GM12878 (cell line): ENCODE measurements at regions not wholly inside any gene's neighbourhood (a gene's known extent, or its start where the extent isn't known, plus 50 kb on each side); places are given as distances from the start of the nearest gene placed in this dataset.

ENCODE experiments used
- ATAC-seq: fragments of 200-7000 bp; cut with Tn5 transposase; 3 replicates; pipeline ENCODE4 v1.9.1; 2020; ENCODE audit warnings: mild to moderate bottlenecking, moderate library complexity
- BruUV-seq: library from RNA; stranded (reverse); fragments of 400-500 nt; replicated peaks from 2 replicates; lab custom pipeline; 2021; lab: Mats Ljungman, UMichigan
- CTCF ChIA-PET: fragments of 300-600 bp; sonication (Branson Sonifier 250); formaldehyde crosslinking; extraction: SDS; loops from one replicate; lab custom pipeline; 2021; ENCODE audit warnings: inconsistent platforms; lab: Yijun Ruan, JAX
- POLR2A ChIA-PET: fragments of 350-600 bp; formaldehyde crosslinking; extraction: SDS; loops from one replicate; lab custom pipeline; 2021; ENCODE audit warnings: inconsistent platforms; lab: Charles Lee
- RAD21 ChIA-PET: fragments of 300-600 bp; sonication (Branson Sonifier 250); formaldehyde crosslinking; loops from one replicate; lab custom pipeline; 2023; ENCODE audit warnings: antibody characterized with exemption; ENCODE audit not compliant: unreplicated experiment; lab: Charles Lee
- SMC1A ChIA-PET: fragments of 300-600 bp; sonication (Branson Sonifier 250); formaldehyde crosslinking; loops from one replicate; lab custom pipeline; 2023; ENCODE audit not compliant: unreplicated experiment, uncharacterized antibody; lab: Charles Lee
- DNase-seq: peaks from one replicate; pipeline ENCODE4 v3.0.0-alpha.2; 2011; ENCODE audit warnings: low read depth, low spot score
- FAIRE-seq: peaks from 3 replicates; lab custom pipeline; 2011; peaks lifted over from hg19 to GRCh38; lab: Jason Lieb, UNC
- H2AFZ ChIP-seq: 2 replicates; pipeline ENCODE4 v1.6.0; 2011; ENCODE audit warnings: low read depth, low read length, control low read depth; ENCODE audit not compliant: control insufficient read depth
- H3K27ac ChIP-seq: 2 replicates; pipeline ENCODE4 v1.5.1; 2011; ENCODE audit warnings: control low read depth; ENCODE audit not compliant: control insufficient read depth, insufficient read depth
- H3K27me3 ChIP-seq, 2 experiments: replicated peaks in 1 of 2; 2 replicates each; pipeline versions ENCODE4 v1.6.0 to v1.6.1; 2011; ENCODE audit warnings: low read length in 1 of 2; ENCODE audit not compliant: control insufficient read depth in 2 of 2, insufficient read depth in 2 of 2
- H3K36me3 ChIP-seq, 2 experiments: 2 replicates each; pipeline ENCODE4 v1.5.1; 2011; ENCODE audit warnings: low read length in 1 of 2; ENCODE audit not compliant: control insufficient read depth in 2 of 2, insufficient read depth in 2 of 2
- H3K4me1 ChIP-seq: 2 replicates; pipeline ENCODE4 v1.6.1; 2011; ENCODE audit warnings: mild to moderate bottlenecking, low read length, moderate library complexity, mixed read lengths; ENCODE audit not compliant: control insufficient read depth, insufficient read depth
- H3K4me2 ChIP-seq: 2 replicates; pipeline ENCODE4 v1.6.0; 2011; ENCODE audit warnings: control low read depth; ENCODE audit not compliant: control insufficient read depth, insufficient read depth
- H3K4me3 ChIP-seq: fragments of 200-600 bp; sonication (generic); 2 replicates; pipeline ENCODE4 v1.5.1; 2016
- H3K79me2 ChIP-seq: 2 replicates; pipeline ENCODE4 v1.6.0; 2011; ENCODE audit warnings: low read length; ENCODE audit not compliant: control insufficient read depth, insufficient read depth
- H3K9ac ChIP-seq: 2 replicates; pipeline ENCODE4 v1.8.0; 2011; ENCODE audit warnings: low read length, control low read depth, mixed read lengths; ENCODE audit not compliant: control insufficient read depth, insufficient read depth
- H3K9me3 ChIP-seq: replicated peaks from 3 replicates; pipeline ENCODE4 v1.5.1; 2011; ENCODE audit warnings: mild to moderate bottlenecking, low read length; ENCODE audit not compliant: control insufficient read depth, insufficient read depth
- H4K20me1 ChIP-seq: 2 replicates; pipeline ENCODE4 v1.6.0; 2011; ENCODE audit not compliant: control insufficient read depth, insufficient read depth
- CUX1 ChIP-seq: IDR thresholded peaks from 2 replicates; pipeline ENCODE4 v1.6.1; 2012; ENCODE audit warnings: improper control_type of control experiment, low read depth, low read length; ENCODE audit not compliant: insufficient replicate concordance
- HSF1 ChIP-seq: fragments of 150-350 bp; IDR thresholded peaks from 2 replicates; pipeline ENCODE4 v1.6.1; 2014; ENCODE audit warnings: mild to moderate bottlenecking, low read depth, low read length
- RAD21 ChIP-seq: IDR thresholded peaks from 2 replicates; pipeline ENCODE4 v1.6.1; 2011; ENCODE audit warnings: mild to moderate bottlenecking, low read depth, low read length, moderate library complexity; ENCODE audit not compliant: insufficient read depth
- SP1 ChIP-seq: IDR thresholded peaks from one replicate; pipeline ENCODE4 v1.6.1; 2011; ENCODE audit warnings: low read depth, low read length
- STAT3 ChIP-seq: IDR thresholded peaks from 2 replicates; pipeline ENCODE4 v1.6.1; 2011; ENCODE audit warnings: low read depth, low read length, improper control_type of control experiment
- ZZZ3 ChIP-seq: IDR thresholded peaks from 2 replicates; pipeline ENCODE4 v1.6.1; 2011; ENCODE audit warnings: low read depth; ENCODE audit not compliant: control insufficient read depth, insufficient read length
- WGBS: methylation state at CpG from one replicate; pipeline ENCODE4 v1.1.6; 2016; ENCODE audit warnings: low lambda C conversion rate; ENCODE audit not compliant: insufficient replicate concordance, insufficient coverage; ENCODE audit errors: missing lambda C conversion rate; 5-methylcytosine and 5-hydroxymethylcytosine counted together
- in situ Hi-C: fragments of 300-500 bp; cut with MboI; formaldehyde crosslinking; loops from 9 replicates; pipeline ENCODE4 v1.14.3; 2018; ENCODE audit warnings: mixed read lengths
- intact Hi-C: fragments of 100-400 bp; cut with micrococcal nuclease; formaldehyde crosslinking; loops from one replicate; pipeline ENCODE4 v1.14.2; 2022; ENCODE audit not compliant: unreplicated experiment

- Histone ChIP-seq H3K36me3 (no peaks in the 10 kb centered on the region), H2AFZ (no peak overlapping the region), H3K27me3 (no peaks in the 10 kb centered on the region), H3K4me2 (no peak overlapping the region), H3K9ac (no peak overlapping the region), H3K79me2 (no peaks in the 10 kb centered on the region), H4K20me1 (no peaks in the 10 kb centered on the region), H3K4me3 (no peak overlapping the region), H3K4me1 (no peaks in the 10 kb centered on the region), H3K27ac (no peak overlapping the region), H3K9me3 (no peaks in the 10 kb centered on the region; the same call in 2 of the 3 replicates)
- intact Hi-C loops (no loop called here), in situ Hi-C loops (no loop called here)
- ATAC-seq = no peak
- ChIA-PET SMC1A (no interaction called here), POLR2A (no interaction called here), RAD21 (no interaction called here), CTCF (no interaction called here)
- 58% methylated on average over 14 of the region's 14 CpGs for WGBS
- BruUV-seq = no TSS peak
- no peak for DNase-seq
- FAIRE-seq = no peak
- TF ChIP-seq STAT3 (no peak), ZZZ3 (no peak), CUX1 (no peak), SP1 (no peak), RAD21 (no peak), HSF1 (no peak)
Observed at GRCh38 chr22:47884775-47885174, 1122.3 kb downstream of the TBC1D22A start.
